Muscle layer of colon (tissue), 2 donors: ENCODE measurements at regions not wholly inside any gene's neighbourhood (a gene's known extent, or its start where the extent isn't known, plus 50 kb on each side); places are given as distances from the start of the nearest gene placed in this dataset.

Experiments used
- H3K27ac ChIP-seq: one replicate; pipeline ENCODE4 v1.7.0; 2013; ENCODE audit warnings: low read depth, mild to moderate bottlenecking, low read length, moderate library complexity
- H3K27me3 ChIP-seq, 2 donors: one replicate each; pipeline ENCODE4 v1.7.0; 2013; ENCODE audit warnings: low read length in 2 of 2, mild to moderate bottlenecking in 2 of 2; ENCODE audit not compliant: insufficient read depth in 2 of 2, control insufficient read depth in 1 of 2
- H3K36me3 ChIP-seq: one replicate; pipeline ENCODE4 v1.7.0; 2013; ENCODE audit warnings: mild to moderate bottlenecking, low read length; ENCODE audit not compliant: insufficient read depth
- H3K4me1 ChIP-seq: one replicate; pipeline ENCODE4 v1.7.0; 2013; ENCODE audit warnings: mild to moderate bottlenecking, low read length; ENCODE audit not compliant: insufficient read depth
- H3K4me3 ChIP-seq, 2 donors: one replicate each; pipeline ENCODE4 v1.7.0; 2013; ENCODE audit warnings: low read length in 2 of 2, low read depth in 1 of 2, mild to moderate bottlenecking in 1 of 2, moderate library complexity in 1 of 2
- H3K9ac ChIP-seq: one replicate; pipeline ENCODE4 v1.7.0; 2013; ENCODE audit warnings: low read length
- H3K9me3 ChIP-seq: one replicate; pipeline ENCODE4 v1.7.0; 2013; ENCODE audit warnings: mild to moderate bottlenecking, low read length
- donor health status: abdominal sarcoma.
- donor health status: Adenocarcinoma of cecum.

DNA sequence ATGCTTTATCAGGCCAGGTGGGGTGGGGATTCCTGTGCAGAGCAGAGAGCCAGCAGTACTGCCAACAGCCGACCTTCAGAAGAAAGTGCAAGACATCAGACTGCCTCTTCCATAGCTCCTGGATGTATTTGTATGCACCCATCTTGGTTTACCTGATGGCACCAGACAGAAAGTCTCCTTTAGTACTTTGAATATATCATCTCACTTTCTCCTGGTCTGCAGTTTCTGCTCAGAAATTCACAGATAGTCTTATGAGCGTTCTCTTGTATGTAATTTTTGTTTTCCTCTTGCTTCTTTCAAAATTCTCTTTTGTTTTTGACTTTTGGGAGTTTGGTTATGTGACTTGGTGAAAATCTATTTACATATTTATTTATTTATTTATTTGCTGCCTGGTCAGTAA is 446.4 kb upstream of the CADM1 start:
- Histone ChIP-seq H3K9me3 (no peaks in the 10 kb centered on the region), H3K27ac (no peak overlapping the region), H3K9ac (no peak overlapping the region), H3K27me3 (no peaks in the 10 kb centered on the region), H3K36me3 (no peaks in the 10 kb centered on the region), H3K4me1 (no peaks in the 10 kb centered on the region), H3K4me3 (no peak overlapping the region)

DNA sequence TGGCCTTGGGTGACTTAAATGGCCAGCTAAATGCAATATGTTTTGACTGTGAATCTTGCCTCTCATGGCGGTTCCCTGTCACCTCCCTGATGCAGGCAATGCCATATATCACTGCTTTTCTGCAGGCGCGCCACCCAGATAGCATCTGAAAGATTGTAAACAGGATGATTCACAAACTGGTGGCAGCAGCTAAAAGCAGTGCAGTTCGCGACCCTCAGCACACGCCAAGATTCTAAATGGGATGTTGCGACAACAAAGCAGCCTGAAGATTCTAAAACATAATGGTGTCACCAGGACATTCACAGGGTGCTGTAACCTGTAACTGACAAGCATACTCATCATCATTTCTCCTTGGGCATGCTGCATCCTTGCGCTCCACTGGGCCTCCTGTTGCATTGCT is 440.4 kb upstream of the CADM1 start:
- H3K27me3 ChIP-seq, result no peaks in the 10 kb centered on the region
- H3K4me3 ChIP-seq, result no peak overlapping the region
- no peaks in the 10 kb centered on the region for H3K9me3 ChIP-seq
- no peaks in the 10 kb centered on the region for H3K36me3 ChIP-seq
- no peak overlapping the region for H3K9ac ChIP-seq
- no peak overlapping the region for H3K27ac ChIP-seq
- H3K4me1 ChIP-seq, result no peaks in the 10 kb centered on the region

DNA sequence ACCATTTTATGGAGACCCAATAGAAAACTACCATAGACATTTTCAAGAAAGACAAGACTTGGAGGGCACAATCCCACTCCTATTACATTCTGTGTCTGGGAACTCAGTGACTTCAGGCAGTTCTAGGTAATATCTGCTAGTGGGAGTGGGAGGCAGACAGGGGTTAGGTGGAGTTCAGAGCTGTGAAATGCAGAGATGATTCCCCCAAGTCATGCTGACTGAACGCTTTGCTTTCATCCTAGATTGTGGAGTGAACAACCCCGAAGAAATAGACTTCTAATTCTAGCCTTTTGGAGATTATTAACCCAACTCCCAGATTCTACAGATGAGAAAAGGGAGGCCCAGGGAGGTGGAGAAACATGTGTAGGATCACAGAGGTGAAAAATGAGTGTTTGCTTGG is 437.8 kb upstream of the CADM1 start:
- H3K4me3 ChIP-seq, result no peak overlapping the region
- no peaks in the 10 kb centered on the region for H3K27me3 ChIP-seq
- H3K9me3 ChIP-seq, result no peaks in the 10 kb centered on the region
- no peak overlapping the region for H3K27ac ChIP-seq
- no peak overlapping the region for H3K9ac ChIP-seq
- no peaks in the 10 kb centered on the region for H3K4me1 ChIP-seq
- H3K36me3 ChIP-seq, result no peaks in the 10 kb centered on the region

DNA sequence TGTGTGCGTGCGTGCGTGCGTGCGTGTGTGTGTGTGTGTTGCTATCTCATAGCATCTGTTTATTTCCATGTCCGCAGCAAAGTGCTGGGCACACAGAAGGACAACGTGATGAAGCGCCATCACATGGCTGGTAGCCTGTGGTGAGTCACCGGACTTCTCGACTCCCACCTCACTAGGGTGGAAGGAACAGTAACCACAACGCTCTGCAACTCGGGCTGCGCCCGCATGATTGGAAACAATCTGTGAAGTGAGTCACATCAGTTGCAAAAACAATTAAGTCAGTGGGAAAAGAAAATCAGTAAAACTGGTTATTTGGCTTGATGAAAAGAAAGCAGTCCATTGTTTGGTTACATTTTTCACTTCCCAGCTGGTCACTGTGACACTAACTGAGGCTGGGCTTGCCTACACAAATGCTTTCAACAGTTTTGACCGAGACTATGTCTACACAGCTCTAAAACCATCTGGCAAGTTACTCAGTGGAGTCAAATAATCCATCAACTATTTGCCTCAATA is 437.3 kb upstream of the CADM1 start:
- Histone ChIP-seq H3K9me3 (no peaks in the 10 kb centered on the region), H3K27me3 (no peaks in the 10 kb centered on the region), H3K4me3 (no peak overlapping the region), H3K36me3 (no peaks in the 10 kb centered on the region), H3K9ac (no peak overlapping the region), H3K27ac (no peak overlapping the region), H3K4me1 (no peaks in the 10 kb centered on the region)

DNA sequence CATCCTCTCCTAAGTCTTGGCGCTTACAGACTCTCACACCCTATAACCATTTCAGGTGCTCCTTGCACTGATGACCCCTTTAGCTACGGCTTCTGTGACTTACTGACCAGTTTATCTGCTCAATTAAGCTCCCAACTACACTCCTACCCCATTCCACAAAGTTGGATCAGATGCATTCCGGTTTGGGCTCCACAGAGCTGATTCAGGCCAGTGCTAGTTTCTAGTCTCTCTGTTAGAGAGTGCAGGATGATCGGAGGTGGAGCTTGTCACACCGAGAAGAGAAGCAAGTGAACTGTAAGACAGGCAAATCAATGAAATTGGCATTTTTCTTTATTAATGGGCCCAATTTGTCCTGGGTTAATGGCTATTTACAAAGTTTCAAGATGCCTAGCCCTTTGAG is 436.8 kb upstream of the CADM1 start:
- no peaks in the 10 kb centered on the region for H3K9me3 ChIP-seq
- no peak overlapping the region for H3K4me3 ChIP-seq
- H3K27ac ChIP-seq, result no peak overlapping the region
- no peaks in the 10 kb centered on the region for H3K4me1 ChIP-seq
- H3K27me3 ChIP-seq, result no peaks in the 10 kb centered on the region
- H3K36me3 ChIP-seq, result no peaks in the 10 kb centered on the region
- H3K9ac ChIP-seq, result no peak overlapping the region

DNA sequence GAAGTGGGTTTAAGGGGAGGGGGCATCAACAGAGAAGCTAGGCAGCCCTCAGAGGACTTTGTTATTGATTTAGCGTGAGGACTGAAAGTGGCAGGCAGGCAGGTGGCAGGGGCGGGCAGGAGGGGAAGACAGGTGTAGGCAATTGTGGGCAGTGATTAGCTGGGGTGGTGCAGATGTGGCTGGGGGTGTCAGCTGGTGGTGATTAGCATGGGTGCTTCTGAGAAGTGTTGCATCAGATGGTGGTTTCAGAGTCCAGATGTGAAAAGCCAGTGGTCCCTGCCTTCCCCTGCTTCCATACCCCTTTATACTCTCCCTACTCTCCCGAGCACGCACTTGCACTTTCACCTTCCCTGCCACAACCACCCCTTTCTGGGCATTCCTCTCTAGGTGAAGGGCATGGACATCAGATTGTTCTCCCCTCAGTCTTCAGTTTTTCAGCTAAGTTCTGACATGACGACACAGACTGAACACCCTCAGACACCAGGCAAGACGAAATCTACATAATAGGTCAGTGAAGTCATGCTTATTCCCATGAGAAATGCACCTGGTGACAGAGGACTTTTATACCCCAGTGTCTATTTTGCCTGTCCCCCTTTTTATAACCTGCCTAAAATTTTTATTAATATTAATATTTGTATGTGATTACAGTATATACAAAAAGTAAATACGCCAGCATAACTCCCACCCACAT is 435.7 kb upstream of the CADM1 start:
- no peaks in the 10 kb centered on the region for H3K36me3 ChIP-seq
- H3K27ac ChIP-seq, result no peak overlapping the region
- H3K9me3 ChIP-seq, result no peaks in the 10 kb centered on the region
- no peaks in the 10 kb centered on the region for H3K4me1 ChIP-seq
- no peak overlapping the region for H3K4me3 ChIP-seq
- H3K27me3 ChIP-seq, result no peaks in the 10 kb centered on the region
- no peak overlapping the region for H3K9ac ChIP-seq

DNA sequence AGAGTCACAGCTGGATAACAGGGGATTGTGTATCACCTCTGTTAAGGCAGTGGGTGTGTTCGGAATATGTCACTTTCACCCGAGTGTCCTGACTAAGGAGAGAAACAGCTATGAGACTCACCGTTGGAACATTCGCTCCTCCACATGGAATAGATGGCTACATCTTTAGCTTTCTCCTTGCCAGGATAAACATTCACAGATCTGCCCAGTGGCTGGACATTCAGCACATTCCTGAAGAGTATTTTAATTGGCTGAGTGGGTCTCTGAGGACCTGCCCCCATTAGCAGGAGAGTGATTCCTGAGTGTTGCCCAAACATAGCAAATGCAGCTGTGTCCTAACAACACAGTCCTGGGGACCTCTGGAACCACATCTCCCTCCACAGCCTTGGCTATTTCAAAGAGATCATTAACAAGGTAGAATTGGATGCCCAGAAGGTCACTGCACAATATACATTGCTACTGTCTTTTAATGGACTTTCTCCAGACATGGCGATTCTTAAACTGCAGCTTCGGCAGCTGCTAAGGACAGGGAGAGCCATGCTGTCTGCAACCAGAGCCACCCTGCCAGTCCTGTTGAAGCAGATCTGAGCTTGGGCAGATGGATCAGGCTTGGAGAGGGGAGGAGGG is 435.0 kb upstream of the CADM1 start:
- H3K27me3 ChIP-seq, result no peaks in the 10 kb centered on the region

DNA sequence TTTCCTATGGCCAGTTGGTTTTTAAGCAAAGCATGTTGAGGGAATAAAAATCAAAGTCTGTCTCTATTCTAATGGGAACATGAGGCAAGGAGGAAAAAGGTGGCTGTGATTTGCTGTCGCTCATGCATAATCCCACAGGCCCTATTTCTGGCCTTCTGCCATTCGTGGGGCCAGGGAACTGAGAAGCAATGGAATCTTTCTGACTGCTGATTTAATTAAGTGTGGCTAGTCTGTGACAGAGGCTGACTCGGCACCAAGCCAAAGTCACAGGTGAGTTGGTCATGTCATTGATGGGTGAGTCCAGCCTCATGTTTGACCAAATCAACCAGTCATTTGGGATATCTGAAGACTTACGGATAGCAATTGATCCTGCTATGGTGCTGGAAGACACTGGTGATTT is 429.3 kb upstream of the CADM1 start:
- Histone ChIP-seq H3K9me3 (no peaks in the 10 kb centered on the region), H3K36me3 (no peaks in the 10 kb centered on the region), H3K4me3 (no peak overlapping the region), H3K27ac (no peak overlapping the region), H3K4me1 (peaks cover 26% of the 10 kb centered on the region), H3K9ac (no peak overlapping the region), H3K27me3 (no peaks in the 10 kb centered on the region)

More for the DNA sequence above, 435.0 kb upstream of the CADM1 start:
- Histone ChIP-seq H3K4me1 (no peaks in the 10 kb centered on the region), H3K9ac (no peak overlapping the region), H3K36me3 (no peaks in the 10 kb centered on the region), H3K4me3 (no peak overlapping the region), H3K9me3 (no peaks in the 10 kb centered on the region), H3K27ac (no peak overlapping the region)

DNA sequence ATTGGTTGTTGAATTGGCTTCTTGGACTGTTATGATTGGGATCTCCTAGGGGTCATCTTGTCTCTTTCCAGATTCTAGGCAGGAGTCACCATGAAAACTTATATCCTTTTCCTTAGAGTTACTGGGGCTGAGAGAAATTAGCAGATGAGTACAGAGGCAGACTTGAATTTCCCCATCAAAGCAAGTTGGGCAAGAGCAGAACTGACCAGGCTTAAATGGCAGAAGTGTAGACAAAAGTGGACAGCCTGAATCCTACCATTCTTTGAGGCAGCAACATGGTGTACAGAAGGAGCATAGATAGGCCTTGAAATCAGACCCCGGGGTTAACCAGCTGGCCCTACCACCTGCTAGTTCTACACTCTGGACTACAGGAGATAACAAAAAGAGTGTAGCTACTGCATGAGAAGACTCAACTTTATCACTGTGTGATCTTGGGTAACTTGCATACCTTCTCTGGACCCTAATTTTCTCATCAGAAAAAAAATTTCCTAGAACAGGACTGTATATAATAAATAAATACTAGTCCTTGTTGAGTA is 427.4 kb upstream of the CADM1 start:
- Histone ChIP-seq H3K27ac (no peak overlapping the region), H3K4me1 (peaks cover 26% of the 10 kb centered on the region), H3K4me3 (no peak overlapping the region), H3K27me3 (no peaks in the 10 kb centered on the region), H3K36me3 (no peaks in the 10 kb centered on the region), H3K9me3 (no peaks in the 10 kb centered on the region), H3K9ac (no peak overlapping the region)

DNA sequence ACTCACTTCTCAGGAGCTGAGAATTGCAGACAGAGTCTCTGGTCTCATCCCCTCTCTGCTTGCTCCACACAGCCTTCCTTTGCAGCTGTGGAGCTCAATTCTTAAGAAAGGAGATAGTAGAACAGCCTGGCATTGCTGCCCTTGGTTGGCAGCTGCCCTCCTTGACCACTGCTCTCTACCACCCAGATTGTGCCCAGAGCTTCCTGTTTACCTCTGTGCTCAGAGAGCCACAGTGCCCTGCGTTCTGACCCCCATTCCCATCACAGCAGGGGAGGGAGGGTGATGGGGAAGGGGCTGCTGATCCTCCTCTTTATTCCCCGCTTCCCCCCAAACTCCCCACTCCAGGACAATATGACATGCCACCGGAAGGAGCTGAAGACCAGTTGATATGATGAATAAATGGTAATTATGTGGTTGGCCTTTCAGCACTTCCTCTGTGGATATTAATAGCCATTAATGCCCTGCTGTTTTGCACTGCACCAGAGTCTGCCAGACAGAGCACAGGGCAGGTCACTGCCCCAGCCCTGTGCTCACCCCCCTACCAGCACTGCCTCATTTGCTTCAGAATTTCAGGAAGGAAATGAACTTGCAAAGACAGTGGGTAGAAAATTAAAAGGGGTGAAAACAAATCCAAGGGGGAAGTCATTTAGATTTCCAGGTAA is 426.8 kb upstream of the CADM1 start:
- Histone ChIP-seq H3K9ac (no peak overlapping the region), H3K9me3 (no peaks in the 10 kb centered on the region), H3K4me3 (no peak overlapping the region), H3K36me3 (no peaks in the 10 kb centered on the region), H3K27ac (no peak overlapping the region), H3K4me1 (peaks cover 26% of the 10 kb centered on the region), H3K27me3 (no peaks in the 10 kb centered on the region)

DNA sequence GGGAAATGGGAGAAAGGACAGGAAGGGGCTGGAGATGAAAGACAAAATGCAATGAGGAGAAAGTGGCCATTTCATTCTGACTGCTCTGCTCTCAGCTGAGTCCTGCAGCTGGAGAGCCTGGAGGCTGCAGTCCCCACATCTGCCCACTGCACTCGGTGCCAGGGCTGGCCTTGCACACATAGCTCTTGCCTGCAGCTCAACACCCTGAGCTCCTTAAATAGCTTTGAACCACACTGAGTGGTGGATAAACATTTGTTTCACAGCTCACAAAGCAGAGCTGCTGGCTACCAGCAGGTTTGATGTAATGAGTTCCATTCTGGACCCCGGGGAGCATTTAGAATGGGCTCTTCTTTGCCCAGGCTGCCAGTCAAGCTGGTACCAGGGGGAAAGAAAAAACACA is 426.1 kb upstream of the CADM1 start:
- no peaks in the 10 kb centered on the region for H3K27me3 ChIP-seq
- H3K9ac ChIP-seq, result no peak overlapping the region
- no peak overlapping the region for H3K4me3 ChIP-seq
- H3K36me3 ChIP-seq, result no peaks in the 10 kb centered on the region
- peak overlapping the region; percentile 27 for H3K27ac ChIP-seq
- H3K9me3 ChIP-seq, result no peaks in the 10 kb centered on the region
- H3K4me1 ChIP-seq, result peaks cover 26% of the 10 kb centered on the region
